IMR-90 (cell line): ENCODE measurements at regions not wholly inside any gene's neighbourhood (a gene's known extent, or its start where the extent isn't known, plus 50 kb on each side); places are given as distances from the start of the nearest gene placed in this dataset.

Source experiments
- ATAC-seq: fragments of 200-7000 bp; cut with Tn5 transposase; 2 replicates; pipeline ENCODE4 v1.9.1; 2020; ENCODE audit warnings: low read depth, mild to moderate bottlenecking, moderate library complexity
- BruUV-seq: library from RNA; stranded (reverse); fragments of 400-500 nt; replicated peaks from 2 replicates; lab custom pipeline; 2021; lab: Mats Ljungman, UMichigan
- CTCF ChIA-PET: fragments of 300-600 bp; formaldehyde crosslinking; extraction: SDS; loops from one replicate; lab custom pipeline; 2021; ENCODE audit warnings: antibody characterized with exemption; lab: Yijun Ruan, JAX
- POLR2A ChIA-PET: fragments of 300-600 bp; sonication (Branson Sonifier 250); formaldehyde crosslinking; loops from one replicate; lab custom pipeline; 2022; ENCODE audit warnings: antibody characterized with exemption; ENCODE audit not compliant: unreplicated experiment; lab: Charles Lee
- DNase-seq: peaks from one replicate; pipeline ENCODE4 v3.0.0; 2013
- H2AFZ ChIP-seq: replicated peaks from 2 replicates; pipeline ENCODE3; 2013; ENCODE audit warnings: low read length, mild to moderate bottlenecking; ENCODE audit not compliant: poor library complexity
- H2AK5ac ChIP-seq: 2 replicates; pipeline ENCODE4 v1.6.1; 2013; ENCODE audit warnings: low read depth, low read length, inconsistent platforms
- H2AK9ac ChIP-seq: replicated peaks from 2 replicates; pipeline ENCODE3; 2013; ENCODE audit warnings: mild to moderate bottlenecking, low read depth, low read length, moderate library complexity; ENCODE audit not compliant: poor library complexity
- H2BK120ac ChIP-seq: 2 replicates; pipeline ENCODE4 v1.6.1; 2013; ENCODE audit warnings: low read depth, low read length, inconsistent platforms
- H2BK15ac ChIP-seq: 3 replicates; pipeline ENCODE4 v1.6.1; 2013; ENCODE audit warnings: low read depth, low read length, inconsistent platforms
- H2BK20ac ChIP-seq: 2 replicates; pipeline ENCODE4 v1.6.1; 2013; ENCODE audit warnings: low read depth, mild to moderate bottlenecking, inconsistent platforms, low read length, moderate library complexity
- H2BK5ac ChIP-seq: 2 replicates; pipeline ENCODE4 v1.6.1; 2013; ENCODE audit warnings: mild to moderate bottlenecking, low read depth, low read length, inconsistent platforms; ENCODE audit not compliant: poor library complexity, severe bottlenecking
- H3K14ac ChIP-seq: replicated peaks from 2 replicates; pipeline ENCODE4 v1.6.1; 2013; ENCODE audit warnings: low read depth, low read length, inconsistent platforms
- H3K18ac ChIP-seq: 2 replicates; pipeline ENCODE4 v1.6.1; 2013; ENCODE audit warnings: low read depth, low read length, control low read depth
- H3K23ac ChIP-seq: 2 replicates; pipeline ENCODE4 v1.6.1; 2013; ENCODE audit warnings: low read depth, low read length, inconsistent platforms
- H3K27ac ChIP-seq: 2 replicates; pipeline ENCODE4 v1.5.1; 2013; ENCODE audit warnings: mild to moderate bottlenecking, control low read depth, low read length; ENCODE audit not compliant: insufficient read depth
- H3K27me3 ChIP-seq: 2 replicates; pipeline ENCODE4 v1.6.1; 2013; ENCODE audit warnings: low read length; ENCODE audit not compliant: control insufficient read depth, insufficient read depth
- H3K36me3 ChIP-seq: 2 replicates; pipeline ENCODE4 v1.6.1; 2013; ENCODE audit warnings: low read length, mixed read lengths; ENCODE audit not compliant: control insufficient read depth, insufficient read depth
- H3K4ac ChIP-seq: 2 replicates; pipeline ENCODE4 v1.6.1; 2013; ENCODE audit warnings: low read depth, low read length, inconsistent platforms
- H3K4me1 ChIP-seq: 2 replicates; pipeline ENCODE4 v1.6.1; 2013; ENCODE audit warnings: low read length, mixed read lengths; ENCODE audit not compliant: control insufficient read depth, insufficient read depth
- H3K4me2 ChIP-seq: 2 replicates; pipeline ENCODE4 v1.6.1; 2013; ENCODE audit warnings: low read depth, mild to moderate bottlenecking, control low read depth, low read length, moderate library complexity
- H3K4me3 ChIP-seq: 2 replicates; pipeline ENCODE4 v1.5.1; 2013; ENCODE audit warnings: low read depth, mild to moderate bottlenecking, control low read depth, low read length, moderate library complexity; ENCODE audit not compliant: insufficient read depth
- H3K56ac ChIP-seq: 2 replicates; pipeline ENCODE4 v1.6.1; 2013; ENCODE audit warnings: low read length, inconsistent platforms; ENCODE audit not compliant: insufficient read depth; ENCODE audit errors: extremely low read depth
- H3K79me1 ChIP-seq, 2 experiments: 2 replicates each; pipeline ENCODE4 v1.6.1; 2013; ENCODE audit warnings: low read length in 2 of 2, inconsistent platforms in 1 of 2, low read depth in 1 of 2
- H3K9ac ChIP-seq: 2 replicates; pipeline ENCODE4 v1.6.1; 2013; ENCODE audit warnings: low read depth, low read length, control low read depth
- H3K9me1 ChIP-seq: 2 replicates; pipeline ENCODE4 v1.6.1; 2013; ENCODE audit warnings: low read length, inconsistent platforms; ENCODE audit not compliant: insufficient read depth
- H3K9me3 ChIP-seq: 2 replicates; pipeline ENCODE4 v1.6.1; 2013; ENCODE audit warnings: low read length; ENCODE audit not compliant: control insufficient read depth, insufficient read depth
- H4K20me1 ChIP-seq: 2 replicates; pipeline ENCODE4 v1.6.1; 2013; ENCODE audit warnings: low read length, inconsistent platforms; ENCODE audit not compliant: insufficient read depth
- H4K5ac ChIP-seq: 2 replicates; pipeline ENCODE4 v1.6.1; 2013; ENCODE audit warnings: mild to moderate bottlenecking, low read depth, low read length, control low read depth
- H4K8ac ChIP-seq, 2 experiments: 2 replicates each; pipeline ENCODE4 v1.6.1; 2013; ENCODE audit warnings: low read depth in 2 of 2, low read length in 2 of 2, control low read depth in 1 of 2, inconsistent platforms in 1 of 2
- H4K91ac ChIP-seq: 2 replicates; pipeline ENCODE4 v1.6.1; 2013; ENCODE audit warnings: low read depth, low read length, inconsistent platforms; ENCODE audit not compliant: insufficient read depth
- BHLHE40 ChIP-seq: fragments of 150-350 bp; IDR thresholded peaks from 2 replicates; pipeline ENCODE4 v1.6.1; 2016; ENCODE audit warnings: mild to moderate bottlenecking, low read depth, low read length
- CEBPB ChIP-seq: IDR thresholded peaks from 2 replicates; pipeline ENCODE4 v1.6.1; 2012; ENCODE audit warnings: low read depth, low read length, improper control_type of control experiment
- CHD1 ChIP-seq: IDR thresholded peaks from 2 replicates; pipeline ENCODE4 v1.6.1; 2012; ENCODE audit warnings: low read depth, low read length, improper control_type of control experiment
- FOS ChIP-seq: fragments of 150-350 bp; IDR thresholded peaks from 2 replicates; pipeline ENCODE4 v1.6.1; 2016; ENCODE audit warnings: low read depth, low read length
- MAFK ChIP-seq: IDR thresholded peaks from 2 replicates; pipeline ENCODE4 v1.6.1; 2012; ENCODE audit warnings: low read depth, low read length, improper control_type of control experiment
- MAZ ChIP-seq: IDR thresholded peaks from 2 replicates; pipeline ENCODE4 v1.6.1; 2012; ENCODE audit warnings: low read depth, mild to moderate bottlenecking, low read length, improper control_type of control experiment, moderate library complexity, borderline replicate concordance
- MXI1 ChIP-seq: IDR thresholded peaks from 2 replicates; pipeline ENCODE4 v1.6.1; 2012; ENCODE audit warnings: low read depth, mild to moderate bottlenecking, low read length, moderate library complexity, borderline replicate concordance
- NFE2L2 ChIP-seq: fragments of 150-350 bp; IDR thresholded peaks from 2 replicates; pipeline ENCODE4 v1.6.1; 2016; ENCODE audit warnings: low read depth, mild to moderate bottlenecking, low read length
- POLR2A ChIP-seq: IDR thresholded peaks from 2 replicates; pipeline ENCODE4 v1.6.1; 2012; ENCODE audit warnings: mild to moderate bottlenecking, low read depth, low read length
- RAD21 ChIP-seq: IDR thresholded peaks from 2 replicates; pipeline ENCODE4 v1.6.1; 2012; ENCODE audit warnings: low read length, improper control_type of control experiment
- RCOR1 ChIP-seq: IDR thresholded peaks from 2 replicates; pipeline ENCODE4 v1.6.1; 2012; ENCODE audit warnings: mild to moderate bottlenecking, low read length, improper control_type of control experiment; ENCODE audit not compliant: insufficient replicate concordance
- RFX5 ChIP-seq: IDR thresholded peaks from 2 replicates; pipeline ENCODE4 v1.8.0; 2012; ENCODE audit warnings: low read depth, mild to moderate bottlenecking, low read length, moderate library complexity
- SMC3 ChIP-seq: fragments of 150-350 bp; IDR thresholded peaks from 2 replicates; pipeline ENCODE4 v1.6.1; 2016; ENCODE audit warnings: low read depth, mild to moderate bottlenecking, antibody characterized with exemption, low read length, moderate library complexity
- WGBS, 2 experiments: methylation state at CpG; one replicate each; pipeline versions ENCODE4 v1.1.5 to v1.1.7; 2013; ENCODE audit warnings: missing lambda C conversion rate in 2 of 2; ENCODE audit not compliant: insufficient read length in 1 of 2; ENCODE audit errors: extremely low coverage in 2 of 2; 5-methylcytosine and 5-hydroxymethylcytosine counted together
- dilution Hi-C: fragments of 300-500 bp; cut with HindIII; formaldehyde crosslinking; loops from one replicate; pipeline ENCODE4 v1.14.3; 2018; ENCODE audit warnings: low sequenced_read_pairs; ENCODE audit not compliant: unreplicated experiment
- in situ Hi-C: fragments of 300-500 bp; cut with MboI; formaldehyde crosslinking; loops from 3 replicates; pipeline ENCODE4 v1.14.3; 2019; ENCODE audit warnings: low sequenced_read_pairs, inconsistent platforms, mixed read lengths
- intact Hi-C: fragments of 100-400 bp; cut with micrococcal nuclease; formaldehyde crosslinking; loops from 2 replicates; pipeline ENCODE4 v1.10.0; 2022
- TF ChIP-seq, protein P1 (sequence below): fragments of 150-350 bp; IDR thresholded peaks from 2 replicates; pipeline ENCODE4 v1.6.1; 2017; ENCODE audit warnings: mild to moderate bottlenecking, antibody characterized with exemption, low read length, low read depth
- TF ChIP-seq, protein P2 (sequence below): fragments of 150-350 bp; IDR thresholded peaks from 2 replicates; pipeline ENCODE4 v1.6.1; 2016; ENCODE audit warnings: low read depth, mild to moderate bottlenecking, low read length, moderate library complexity, borderline replicate concordance
- TF ChIP-seq, protein P3 (sequence below): conservative IDR thresholded peaks from 2 replicates; pipeline ENCODE4 v1.5.1; 2012; ENCODE audit warnings: mild to moderate bottlenecking, low read depth, low read length, improper control_type of control experiment

DNA sequence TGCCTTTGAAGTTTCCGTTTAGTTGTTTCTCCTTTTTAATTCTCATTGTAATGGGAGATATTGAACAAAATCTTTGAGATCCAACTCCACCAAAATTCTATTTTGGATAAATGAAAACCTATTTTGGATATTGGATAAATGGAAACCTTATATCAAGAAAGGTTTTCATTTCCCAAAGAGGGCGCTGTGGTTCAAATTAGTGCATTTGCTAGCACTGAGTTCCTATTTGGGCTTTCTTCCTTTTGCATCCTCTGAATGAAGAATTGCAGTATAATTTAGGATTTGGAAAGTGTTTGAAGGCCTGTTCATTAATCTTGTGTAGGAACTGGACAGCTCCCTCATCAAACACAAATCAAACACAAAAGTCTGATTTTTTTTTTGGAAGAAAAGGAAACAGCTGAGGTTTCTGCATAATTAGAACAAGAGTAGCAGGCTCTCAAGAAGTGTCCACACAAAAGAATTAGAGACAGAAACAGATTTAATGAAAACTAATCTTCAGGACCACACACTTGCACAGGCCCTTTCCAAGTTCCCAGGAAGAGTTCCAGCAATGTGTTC is 80.8 kb upstream of the KLF14 start:
- Histone ChIP-seq H2BK15ac (no peak overlapping the region), H3K9ac (no peak overlapping the region), H3K23ac (no peak overlapping the region), H3K14ac (no peak overlapping the region), H2AK5ac (no peak overlapping the region), H3K27me3 (no peaks in the 10 kb centered on the region), H3K9me1 (no peaks in the 10 kb centered on the region), H2AFZ (no peak overlapping the region), H3K27ac (no peak overlapping the region), H3K4me3 (no peak overlapping the region), H3K36me3 (no peaks in the 10 kb centered on the region), H3K9me3 (no peaks in the 10 kb centered on the region), H4K5ac (no peak overlapping the region), H2AK9ac (no peak overlapping the region), H4K91ac (no peak overlapping the region), H3K4me1 (no peaks in the 10 kb centered on the region), H3K4me2 (no peak overlapping the region), H4K8ac (no peak overlapping the region), H3K4ac (no peak overlapping the region), H4K20me1 (no peaks in the 10 kb centered on the region), H2BK5ac (no peak overlapping the region), H2BK20ac (no peak overlapping the region), H3K79me1 (no peaks in the 10 kb centered on the region), H3K56ac (no peak overlapping the region), H2BK120ac (no peak overlapping the region), H3K18ac (no peak overlapping the region)
- DNase-seq (peak; percentile 50), ATAC-seq (0 out of 2 replicates have a peak, but pooled peaks have one; percentile 35)
- in situ Hi-C loops, result no loop called here
- no CpG with 5 or more reads among the region's 2 CpGs for WGBS, 2 experiments
- no TSS peak for BruUV-seq
- POLR2A ChIA-PET, result no interaction called here
- dilution Hi-C loops, result no loop called here
- CTCF ChIA-PET, result interaction anchor here (1.3 to 1.7 kb wide), 2 partner anchors 12 to 51 kb away, joined by 3 to 4 read pairs; no protein-coding TSS in a partner anchor
- intact Hi-C loops, result no loop called here
- TF ChIP-seq RCOR1 (no peak), MAZ (no peak), FOS (no peak), CHD1 (no peak), NFE2L2 (no peak), MXI1 (no peak), BHLHE40 (no peak), CEBPB (no peak), POLR2A (no peak), RFX5 (no peak), MAFK (no peak), SMC3 (peak; percentile 34; the same call in 1 of the 2 replicates), RAD21 (peak; percentile 49)
- TF ChIP-seq, protein P1, sequence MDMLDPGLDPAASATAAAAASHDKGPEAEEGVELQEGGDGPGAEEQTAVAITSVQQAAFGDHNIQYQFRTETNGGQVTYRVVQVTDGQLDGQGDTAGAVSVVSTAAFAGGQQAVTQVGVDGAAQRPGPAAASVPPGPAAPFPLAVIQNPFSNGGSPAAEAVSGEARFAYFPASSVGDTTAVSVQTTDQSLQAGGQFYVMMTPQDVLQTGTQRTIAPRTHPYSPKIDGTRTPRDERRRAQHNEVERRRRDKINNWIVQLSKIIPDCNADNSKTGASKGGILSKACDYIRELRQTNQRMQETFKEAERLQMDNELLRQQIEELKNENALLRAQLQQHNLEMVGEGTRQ, result no peak
- TF ChIP-seq, protein P2, sequence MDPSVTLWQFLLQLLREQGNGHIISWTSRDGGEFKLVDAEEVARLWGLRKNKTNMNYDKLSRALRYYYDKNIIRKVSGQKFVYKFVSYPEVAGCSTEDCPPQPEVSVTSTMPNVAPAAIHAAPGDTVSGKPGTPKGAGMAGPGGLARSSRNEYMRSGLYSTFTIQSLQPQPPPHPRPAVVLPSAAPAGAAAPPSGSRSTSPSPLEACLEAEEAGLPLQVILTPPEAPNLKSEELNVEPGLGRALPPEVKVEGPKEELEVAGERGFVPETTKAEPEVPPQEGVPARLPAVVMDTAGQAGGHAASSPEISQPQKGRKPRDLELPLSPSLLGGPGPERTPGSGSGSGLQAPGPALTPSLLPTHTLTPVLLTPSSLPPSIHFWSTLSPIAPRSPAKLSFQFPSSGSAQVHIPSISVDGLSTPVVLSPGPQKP, result no peak
- TF ChIP-seq, protein P3, sequence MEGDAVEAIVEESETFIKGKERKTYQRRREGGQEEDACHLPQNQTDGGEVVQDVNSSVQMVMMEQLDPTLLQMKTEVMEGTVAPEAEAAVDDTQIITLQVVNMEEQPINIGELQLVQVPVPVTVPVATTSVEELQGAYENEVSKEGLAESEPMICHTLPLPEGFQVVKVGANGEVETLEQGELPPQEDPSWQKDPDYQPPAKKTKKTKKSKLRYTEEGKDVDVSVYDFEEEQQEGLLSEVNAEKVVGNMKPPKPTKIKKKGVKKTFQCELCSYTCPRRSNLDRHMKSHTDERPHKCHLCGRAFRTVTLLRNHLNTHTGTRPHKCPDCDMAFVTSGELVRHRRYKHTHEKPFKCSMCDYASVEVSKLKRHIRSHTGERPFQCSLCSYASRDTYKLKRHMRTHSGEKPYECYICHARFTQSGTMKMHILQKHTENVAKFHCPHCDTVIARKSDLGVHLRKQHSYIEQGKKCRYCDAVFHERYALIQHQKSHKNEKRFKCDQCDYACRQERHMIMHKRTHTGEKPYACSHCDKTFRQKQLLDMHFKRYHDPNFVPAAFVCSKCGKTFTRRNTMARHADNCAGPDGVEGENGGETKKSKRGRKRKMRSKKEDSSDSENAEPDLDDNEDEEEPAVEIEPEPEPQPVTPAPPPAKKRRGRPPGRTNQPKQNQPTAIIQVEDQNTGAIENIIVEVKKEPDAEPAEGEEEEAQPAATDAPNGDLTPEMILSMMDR, result peak; percentile 60
